Retinal pigment epithelial cell (primary cell): ENCODE measurements at regions not wholly inside any gene's neighbourhood (a gene's known extent, or its start where the extent isn't known, plus 50 kb on each side); places are given as distances from the start of the nearest gene placed in this dataset.
A peak's percentile ranks its signal among the peaks of the same experiment; 100 is the strongest.

Source experiments
- DNase-seq: peaks from one replicate; pipeline ENCODE4 v3.0.0-alpha.2; 2010; ENCODE audit warnings: low read depth
- H3K4me3 ChIP-seq: 2 replicates; pipeline ENCODE4 v1.5.1; 2011; ENCODE audit warnings: mild to moderate bottlenecking, low read length, control low read depth, moderate library complexity
- TF ChIP-seq, protein P1 (sequence below): conservative IDR thresholded peaks from 2 replicates; pipeline ENCODE4 v1.5.1; 2011; ENCODE audit warnings: low read depth, low read length, control low read depth, inconsistent platforms

DNA sequence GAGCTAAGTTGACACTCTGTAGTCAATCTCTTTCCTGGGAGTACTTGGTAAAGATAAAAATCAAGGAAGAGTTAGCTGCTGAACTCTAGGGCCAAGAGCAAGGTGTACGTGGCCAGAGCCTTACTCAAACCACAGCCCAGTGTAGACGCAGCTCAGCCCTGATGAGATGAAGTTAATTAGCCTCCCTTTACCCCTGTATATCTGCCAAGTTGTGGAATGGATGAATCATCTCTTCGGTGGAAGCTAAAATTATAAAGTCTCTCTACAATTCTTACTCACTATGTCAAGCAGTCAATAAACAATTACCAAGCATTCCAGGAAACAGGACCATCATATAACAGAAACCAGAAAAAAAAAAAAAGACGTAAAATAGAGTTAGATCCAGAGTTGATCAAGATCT lies 146.9 kb upstream of the UFM1 start:
- no peak overlapping the region for H3K4me3 ChIP-seq
- peak; percentile 74 for DNase-seq
- TF ChIP-seq, protein P1, sequence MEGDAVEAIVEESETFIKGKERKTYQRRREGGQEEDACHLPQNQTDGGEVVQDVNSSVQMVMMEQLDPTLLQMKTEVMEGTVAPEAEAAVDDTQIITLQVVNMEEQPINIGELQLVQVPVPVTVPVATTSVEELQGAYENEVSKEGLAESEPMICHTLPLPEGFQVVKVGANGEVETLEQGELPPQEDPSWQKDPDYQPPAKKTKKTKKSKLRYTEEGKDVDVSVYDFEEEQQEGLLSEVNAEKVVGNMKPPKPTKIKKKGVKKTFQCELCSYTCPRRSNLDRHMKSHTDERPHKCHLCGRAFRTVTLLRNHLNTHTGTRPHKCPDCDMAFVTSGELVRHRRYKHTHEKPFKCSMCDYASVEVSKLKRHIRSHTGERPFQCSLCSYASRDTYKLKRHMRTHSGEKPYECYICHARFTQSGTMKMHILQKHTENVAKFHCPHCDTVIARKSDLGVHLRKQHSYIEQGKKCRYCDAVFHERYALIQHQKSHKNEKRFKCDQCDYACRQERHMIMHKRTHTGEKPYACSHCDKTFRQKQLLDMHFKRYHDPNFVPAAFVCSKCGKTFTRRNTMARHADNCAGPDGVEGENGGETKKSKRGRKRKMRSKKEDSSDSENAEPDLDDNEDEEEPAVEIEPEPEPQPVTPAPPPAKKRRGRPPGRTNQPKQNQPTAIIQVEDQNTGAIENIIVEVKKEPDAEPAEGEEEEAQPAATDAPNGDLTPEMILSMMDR: no peak

DNA sequence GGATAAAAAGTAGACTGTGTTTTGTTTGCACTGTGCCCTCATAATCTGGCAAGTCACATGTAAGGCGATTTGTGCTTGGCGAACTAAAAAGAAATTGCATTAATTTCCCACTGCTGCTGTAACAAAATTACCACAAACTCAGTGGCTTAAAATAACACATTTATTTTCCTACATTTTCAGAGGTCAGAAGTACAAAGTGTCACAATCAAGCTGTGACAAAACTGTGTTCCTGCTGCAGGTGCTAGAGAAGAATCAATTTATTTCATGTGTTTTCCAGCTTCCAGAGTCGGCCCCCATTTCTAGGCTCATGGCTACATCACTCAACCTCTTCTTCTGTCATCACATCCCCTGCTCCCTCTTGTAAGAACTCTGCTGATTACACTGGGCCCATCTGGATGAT lies 158.6 kb upstream of the UFM1 start:
- TF ChIP-seq, protein P1: no peak
- no peak for DNase-seq
- H3K4me3 ChIP-seq: no peak overlapping the region

DNA sequence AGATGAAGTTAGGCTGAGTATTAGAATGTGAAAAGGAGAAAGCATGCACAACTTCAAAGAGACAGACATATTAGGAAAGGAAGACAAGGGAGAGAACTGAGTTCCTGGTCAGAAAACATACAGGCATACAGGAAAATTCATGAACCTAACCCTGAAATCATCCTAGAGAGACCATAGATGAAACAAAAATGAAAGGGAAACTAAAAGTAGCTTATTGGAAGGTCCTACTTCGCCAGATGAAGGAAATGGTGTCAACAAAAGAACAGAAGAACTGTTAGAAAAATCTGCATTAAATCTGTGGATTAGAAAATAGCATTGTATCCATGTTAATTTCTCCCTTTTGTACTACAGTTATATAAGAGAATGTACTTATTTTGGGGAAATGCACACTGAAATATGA lies 169.0 kb upstream of the UFM1 start:
- TF ChIP-seq, protein P1: no peak
- DNase-seq: no peak
- H3K4me3 ChIP-seq: no peak overlapping the region

DNA sequence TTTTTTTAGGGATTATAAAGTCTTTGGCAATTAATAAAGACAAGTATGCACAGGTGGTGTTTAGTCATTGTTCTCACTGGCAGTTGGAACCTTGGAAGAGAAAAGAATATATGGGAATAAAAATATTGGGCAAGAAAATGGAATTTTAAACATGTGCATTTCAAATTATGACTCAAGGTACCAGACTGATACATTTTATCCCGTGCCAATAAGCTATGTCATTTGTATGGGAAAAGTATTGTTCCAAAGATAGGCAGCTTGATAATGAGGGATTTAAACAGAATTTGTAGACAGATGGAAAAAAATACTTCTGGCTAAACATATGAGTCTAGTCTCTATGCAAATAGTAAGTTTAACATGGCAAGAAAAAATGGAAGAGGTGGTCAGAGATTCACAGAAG lies 169.5 kb upstream of the UFM1 start:
- TF ChIP-seq, protein P1: no peak
- peak; percentile 93 for DNase-seq
- H3K4me3 ChIP-seq: no peak overlapping the region

DNA sequence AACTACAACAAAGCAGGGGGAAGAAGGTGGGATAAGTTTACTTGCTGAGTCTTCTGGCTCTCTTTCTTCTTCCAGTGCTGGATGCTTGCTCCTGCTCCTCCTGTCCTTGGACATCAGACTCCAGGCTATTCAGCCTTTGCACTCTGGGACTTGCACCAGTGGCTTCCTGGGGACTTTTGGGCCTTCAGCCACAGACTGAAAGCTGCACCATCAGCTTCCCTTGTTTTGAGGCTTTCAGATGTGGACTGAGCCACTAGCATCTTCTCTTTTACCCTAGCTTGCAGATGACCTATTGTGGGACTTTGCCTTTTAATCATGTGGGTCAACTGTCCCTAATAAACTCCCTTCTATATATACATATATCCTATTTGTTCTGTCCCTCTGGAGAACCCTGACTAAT lies 173.0 kb upstream of the UFM1 start:
- TF ChIP-seq, protein P1: no peak
- H3K4me3 ChIP-seq: no peak overlapping the region
- no peak for DNase-seq

DNA sequence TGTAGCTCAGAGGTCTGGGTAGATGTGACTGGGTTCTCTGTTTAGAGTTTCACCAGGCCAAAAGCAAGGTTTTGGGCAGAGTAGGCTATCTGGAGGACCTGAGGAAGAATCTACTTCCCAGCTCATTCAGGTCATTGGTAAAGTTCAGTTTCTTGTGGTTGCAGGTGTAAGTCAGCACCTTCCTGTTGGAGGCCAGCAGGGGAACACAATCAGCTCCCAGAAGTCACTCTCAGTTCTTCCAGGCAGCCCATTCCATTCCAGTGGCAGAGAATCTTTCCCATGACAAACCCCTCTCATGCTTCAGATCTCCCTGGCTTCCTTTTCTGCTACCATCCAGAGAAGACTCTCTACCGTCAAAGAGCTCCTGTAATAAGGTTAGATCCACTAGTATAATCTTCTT lies 176.2 kb upstream of the UFM1 start:
- H3K4me3 ChIP-seq: no peak overlapping the region
- TF ChIP-seq, protein P1: no peak
- DNase-seq: no peak

DNA sequence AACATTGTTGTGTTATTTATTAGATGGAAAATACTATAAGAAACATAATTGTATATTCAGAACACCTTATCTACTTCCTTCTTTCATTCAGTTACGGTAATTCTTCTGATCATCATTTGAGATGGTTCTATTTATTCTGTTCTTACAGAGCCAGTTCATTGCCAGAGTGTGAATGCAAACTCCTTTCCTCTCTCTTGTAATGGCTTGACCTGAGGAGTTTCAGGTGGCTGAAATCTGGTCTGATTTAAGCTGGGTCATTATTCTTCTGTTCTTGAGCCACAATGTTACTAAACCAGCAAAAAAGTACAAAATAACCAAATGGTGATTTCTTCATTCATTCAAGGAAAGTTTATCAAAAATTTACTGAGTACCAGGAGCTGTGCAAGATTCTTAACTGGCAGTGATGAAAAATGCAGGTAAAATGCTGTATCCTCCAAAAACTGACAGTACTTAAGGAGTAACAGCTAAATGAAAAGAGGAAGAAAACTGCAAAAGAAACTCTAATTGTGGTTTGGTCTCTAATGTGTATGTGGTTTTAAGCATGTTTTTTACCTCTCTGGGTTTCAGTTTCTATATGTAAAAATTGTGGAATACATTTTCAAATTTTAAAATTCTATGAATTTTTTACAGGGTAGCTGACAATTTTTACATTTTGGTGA lies 182.4 kb upstream of the UFM1 start:
- no peak overlapping the region for H3K4me3 ChIP-seq
- TF ChIP-seq, protein P1: no peak
- DNase-seq: no peak
